K562 (cell line): ENCODE measurements at regions not wholly inside any gene's neighbourhood (a gene's known extent, or its start where the extent isn't known, plus 50 kb on each side); places are given as distances from the start of the nearest gene placed in this dataset.

Experiments used
- ATAC-seq: fragments of 200-7000 bp; cut with Tn5 transposase; 3 replicates; pipeline ENCODE4 v1.9.1; 2020; ENCODE audit warnings: moderate library complexity
- BruUV-seq: library from RNA; stranded (reverse); fragments of 400-500 nt; replicated peaks from 2 replicates; lab custom pipeline; 2021; lab: Mats Ljungman, UMichigan
- CTCF ChIA-PET: fragments of 300-600 bp; formaldehyde crosslinking; extraction: SDS; loops from one replicate; lab custom pipeline; 2021; ENCODE audit warnings: low intra/inter-chr PET ratio; lab: Yijun Ruan, JAX
- POLR2A ChIA-PET: fragments of 300-600, 350-650 bp; sonication (Branson Sonifier 250); formaldehyde crosslinking; extraction: SDS; loops from one replicate; lab custom pipeline; 2021; ENCODE audit warnings: antibody characterized with exemption, inconsistent platforms; lab: Yijun Ruan, JAX
- DNase-seq, 4 experiments: peaks; one replicate each; pipeline versions ENCODE4 v3.0.0 to v3.0.0-alpha.2; 2011 to 2018; ENCODE audit warnings: low spot score in 3 of 4, mixed read lengths in 3 of 4; ENCODE audit errors: extremely low read depth in 1 of 4
- FAIRE-seq: peaks from 2 replicates; lab custom pipeline; 2011; peaks lifted over from hg19 to GRCh38; lab: Jason Lieb, UNC
- H2AFZ ChIP-seq: 2 replicates; pipeline ENCODE4 v1.6.0; 2011; ENCODE audit warnings: low read depth, low read length, control low read depth, inconsistent platforms
- H3K27ac ChIP-seq: fragments of 200-600 bp; 3 replicates; pipeline ENCODE4 v1.8.0; 2011; ENCODE audit warnings: low read depth, mild to moderate bottlenecking, control low read depth, inconsistent platforms, low read length, moderate library complexity, mixed read lengths; ENCODE audit errors: extremely low read depth
- H3K27me3 ChIP-seq, 2 experiments: fragments of 300-600 bp in 1 of 2; 2 replicates in 1 of 2; 3 replicates in 1 of 2; pipeline versions ENCODE4 v1.6.0 to v1.8.0; 2011; ENCODE audit warnings: inconsistent platforms in 2 of 2, low read length in 2 of 2, mild to moderate bottlenecking in 1 of 2, mixed read lengths in 1 of 2, moderate library complexity in 1 of 2; ENCODE audit not compliant: control insufficient read depth in 2 of 2, insufficient read depth in 2 of 2
- H3K36me3 ChIP-seq: fragments of 300-600 bp; 3 replicates; pipeline ENCODE4 v1.8.0; 2011; ENCODE audit warnings: mild to moderate bottlenecking, low read length, inconsistent platforms; ENCODE audit not compliant: control insufficient read depth, insufficient read depth
- H3K4me1 ChIP-seq, 2 experiments: fragments of 200-600 bp in 1 of 2; replicated peaks in 1 of 2; 2 replicates in 1 of 2; 3 replicates in 1 of 2; pipeline versions ENCODE4 v1.5.1 to v1.8.0; 2011; ENCODE audit warnings: inconsistent platforms in 2 of 2, low read length in 2 of 2, mild to moderate bottlenecking in 1 of 2, mixed read lengths in 1 of 2, moderate library complexity in 1 of 2; ENCODE audit not compliant: control insufficient read depth in 2 of 2, insufficient read depth in 2 of 2
- H3K4me2 ChIP-seq: 2 replicates; pipeline ENCODE4 v1.6.1; 2011; ENCODE audit warnings: low read length, control low read depth, inconsistent platforms, mixed read lengths; ENCODE audit not compliant: insufficient read depth
- H3K4me3 ChIP-seq: fragments of 200-600 bp; sonication (generic), shearing (Covaris generic); 2 replicates; pipeline ENCODE4 v1.5.1; 2016; ENCODE audit warnings: control low read depth, inconsistent platforms
- H3K79me2 ChIP-seq: fragments of 200-600 bp; 3 replicates; pipeline ENCODE4 v1.8.0; 2011; ENCODE audit warnings: low read length, inconsistent platforms; ENCODE audit not compliant: control insufficient read depth, insufficient read depth
- H3K9ac ChIP-seq, 2 experiments: 2 replicates each; pipeline versions ENCODE4 v1.6.0 to v1.6.1; 2011; ENCODE audit warnings: low read depth in 2 of 2, low read length in 2 of 2, control low read depth in 1 of 2, inconsistent platforms in 1 of 2, mild to moderate bottlenecking in 1 of 2, mixed read lengths in 1 of 2; ENCODE audit not compliant: insufficient read depth in 1 of 2
- H3K9me1 ChIP-seq: one replicate; pipeline ENCODE4 v1.6.0; 2011; ENCODE audit warnings: inconsistent platforms, mild to moderate bottlenecking, low read length, moderate library complexity; ENCODE audit not compliant: control insufficient read depth, insufficient read depth
- H3K9me3 ChIP-seq: replicated peaks from 2 replicates; pipeline ENCODE4 v1.5.1; 2011; ENCODE audit warnings: low read depth, low read length, inconsistent platforms; ENCODE audit not compliant: control insufficient read depth, insufficient read depth
- H4K20me1 ChIP-seq: replicated peaks from 2 replicates; pipeline ENCODE4 v1.6.1; 2011; ENCODE audit warnings: low read length, inconsistent platforms, mixed read lengths; ENCODE audit not compliant: control insufficient read depth, insufficient read depth
- BCLAF1 ChIP-seq, 2 experiments: fragments of 450-650 bp in 1 of 2; IDR thresholded peaks; 2 replicates each; pipeline ENCODE4 v1.6.1; 2011 to 2017; ENCODE audit warnings: low read depth in 2 of 2, antibody characterized with exemption in 1 of 2, borderline replicate concordance in 1 of 2, low read length in 1 of 2, mild to moderate bottlenecking in 1 of 2, mixed read lengths in 1 of 2; ENCODE audit not compliant: control insufficient read depth in 1 of 2
- CC2D1A ChIP-seq: fragments of 450-650 bp; IDR thresholded peaks from 2 replicates; pipeline ENCODE4 v1.6.1; 2017; ENCODE audit warnings: mild to moderate bottlenecking
- MXI1 ChIP-seq: IDR thresholded peaks from 2 replicates; pipeline ENCODE4 v1.6.1; 2011; ENCODE audit warnings: low read depth, mild to moderate bottlenecking, improper control_type of control experiment, low read length
- NRF1 ChIP-seq, 2 experiments: fragments of 450-650 bp; IDR thresholded peaks in 1 of 2; conservative IDR thresholded peaks in 1 of 2; 2 replicates each; pipeline ENCODE4 v1.6.1; 2014; ENCODE audit warnings: mild to moderate bottlenecking in 2 of 2
- PHF8 ChIP-seq: fragments of 200-600 bp; sonication (generic); IDR thresholded peaks from 2 replicates; pipeline ENCODE4 v1.6.1; 2012; ENCODE audit warnings: mixed run types, mild to moderate bottlenecking, inconsistent platforms, low read length, moderate library complexity, borderline replicate concordance
- RAD21 ChIP-seq, 2 experiments: fragments of 250-450 bp in 1 of 2; fragments of 450-650 bp in 1 of 2; sonication (Bioruptor Pico) in 1 of 2; formaldehyde crosslinking in 1 of 2; IDR thresholded peaks in 1 of 2; conservative IDR thresholded peaks in 1 of 2; 2 replicates each; pipeline versions ENCODE4 v1.4.0 to v1.8.0; 2020 to 2022; ENCODE audit warnings: mild to moderate bottlenecking in 2 of 2, moderate library complexity in 1 of 2
- SAFB2 ChIP-seq: fragments of 200-400 bp; formaldehyde crosslinking; IDR thresholded peaks from 2 replicates; pipeline ENCODE4 v1.6.1; 2018; ENCODE audit warnings: borderline replicate concordance, low read length, low read depth, moderate library complexity; ENCODE audit not compliant: severe bottlenecking
- STAG1 ChIP-seq: sonication (generic); formaldehyde crosslinking; IDR thresholded peaks from 2 replicates; pipeline ENCODE4 v1.5.0; 2020; ENCODE audit warnings: missing genetic modification reagents, borderline replicate concordance
- SUPT5H ChIP-seq: fragments of 450-650 bp; IDR thresholded peaks from 2 replicates; pipeline ENCODE4 v1.6.1; 2016
- TAF7 ChIP-seq: fragments of 450-650 bp; IDR thresholded peaks from 2 replicates; pipeline ENCODE4 v1.6.1; 2016; ENCODE audit warnings: missing genetic modification characterization, missing compliant biosample characterization
- TAF9B ChIP-seq: fragments of 450-650 bp; IDR thresholded peaks from 2 replicates; pipeline ENCODE4 v1.6.1; 2018; ENCODE audit warnings: mild to moderate bottlenecking; ENCODE audit not compliant: partially characterized antibody
- ZHX1 ChIP-seq: fragments of 150-350 bp; conservative IDR thresholded peaks from 2 replicates; pipeline ENCODE4 v1.6.1; 2014; ENCODE audit warnings: low read length
- ZNF133 ChIP-seq: fragments of 250-450 bp; sonication (Bioruptor Pico); IDR thresholded peaks from 2 replicates; pipeline ENCODE4 v1.4.0; 2020; ENCODE audit warnings: mild to moderate bottlenecking
- ZNF384 ChIP-seq: IDR thresholded peaks from 2 replicates; pipeline ENCODE4 v1.6.1; 2012; ENCODE audit warnings: low read depth, low read length, improper control_type of control experiment
- WGBS: fragments of 100-300 bp; shearing (Covaris generic); methylation state at CpG from one replicate; pipeline ENCODE4 v1.1.6; 2016; ENCODE audit warnings: low coverage, mixed read lengths; ENCODE audit not compliant: insufficient coverage; ENCODE audit errors: missing lambda C conversion rate; 5-methylcytosine and 5-hydroxymethylcytosine counted together
- in situ Hi-C: fragments of 300-500 bp; cut with MboI; formaldehyde crosslinking; loops from 4 replicates; pipeline ENCODE4 v1.15.0; 2018; ENCODE audit warnings: inconsistent platforms, mixed read lengths
- intact Hi-C: fragments of 100-400 bp; cut with micrococcal nuclease; formaldehyde crosslinking; loops from 2 replicates; pipeline ENCODE4 v1.14.2; 2022
- TF ChIP-seq, protein P1 (sequence below): fragments of 450-650 bp; formaldehyde crosslinking; IDR thresholded peaks from 2 replicates; pipeline ENCODE4 v1.4.0; 2020; ENCODE audit warnings: mild to moderate bottlenecking, moderate library complexity

- no peak overlapping the region for H3K27ac ChIP-seq
- DNase-seq (peak; percentile 62 to 81 (median 80)), ATAC-seq (peak; percentile 64), FAIRE-seq (peak; percentile 58)
- H3K27me3 ChIP-seq, result peaks cover 0 to 43% of the 10 kb centered on the region in 2 experiments; a peak in 4 of 5 replicates
- no peak overlapping the region for H3K9ac ChIP-seq
- in situ Hi-C loops (no loop called here), intact Hi-C loops (loop anchor here (1.0 to 10.0 kb wide), 2 partner anchors 186 to 376 kb away; no protein-coding TSS in a partner anchor)
- H3K4me3 ChIP-seq, result no peak overlapping the region
- no TSS peak for BruUV-seq
- H2AFZ ChIP-seq, result peak overlapping the region; percentile 40; the same call in 1 of the 2 replicates
- no peak overlapping the region for H3K4me2 ChIP-seq
- H3K9me3 ChIP-seq, result no peaks in the 10 kb centered on the region
- no peaks in the 10 kb centered on the region for H3K79me2 ChIP-seq
- 2% methylated on average over 8 of the region's 14 CpGs for WGBS
- no peaks in the 10 kb centered on the region for H3K36me3 ChIP-seq
- peaks cover 2% of the 10 kb centered on the region for H3K9me1 ChIP-seq
- CTCF ChIA-PET, result interaction anchor here (0.8 to 2.4 kb wide), 3 partner anchors 9 to 376 kb away, joined by 3 to 29 read pairs (median 3); no protein-coding TSS in a partner anchor
- POLR2A ChIA-PET, result no interaction called here
- peaks cover 16% of the 10 kb centered on the region for H4K20me1 ChIP-seq
- H3K4me1 ChIP-seq, result peaks cover 0 to 17% of the 10 kb centered on the region in 2 experiments; a peak in 2 of 5 replicates
- TF ChIP-seq, protein P1, sequence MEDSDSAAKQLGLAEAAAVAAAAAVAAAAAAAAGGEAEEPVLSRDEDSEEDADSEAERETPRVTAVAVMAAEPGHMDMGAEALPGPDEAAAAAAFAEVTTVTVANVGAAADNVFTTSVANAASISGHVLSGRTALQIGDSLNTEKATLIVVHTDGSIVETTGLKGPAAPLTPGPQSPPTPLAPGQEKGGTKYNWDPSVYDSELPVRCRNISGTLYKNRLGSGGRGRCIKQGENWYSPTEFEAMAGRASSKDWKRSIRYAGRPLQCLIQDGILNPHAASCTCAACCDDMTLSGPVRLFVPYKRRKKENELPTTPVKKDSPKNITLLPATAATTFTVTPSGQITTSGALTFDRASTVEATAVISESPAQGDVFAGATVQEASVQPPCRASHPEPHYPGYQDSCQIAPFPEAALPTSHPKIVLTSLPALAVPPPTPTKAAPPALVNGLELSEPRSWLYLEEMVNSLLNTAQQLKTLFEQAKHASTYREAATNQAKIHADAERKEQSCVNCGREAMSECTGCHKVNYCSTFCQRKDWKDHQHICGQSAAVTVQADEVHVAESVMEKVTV, result peak; percentile 69
- TF ChIP-seq ZNF133 (CRISPR knock-in tag), result no peak
- TF ChIP-seq CC2D1A, result 0 out of 2 replicates have a peak, but pooled peaks have one; percentile 23
- TF ChIP-seq TAF9B, result no peak
- no peak for TF ChIP-seq MXI1
- peak; percentile 84 to 86 for TF ChIP-seq RAD21 (CRISPR knock-in tag; conservative IDR thresholded peaks at IDR 0.05 in 1 of 2, IDR thresholded peaks at IDR 0.05 in 1 of 2)
- no peak for TF ChIP-seq SAFB2
- TF ChIP-seq ZHX1, result no peak
- peak; percentile 78 for TF ChIP-seq ZNF384
- TF ChIP-seq BCLAF1 (IDR thresholded peaks at IDR 0.05; ENCODE audit: borderline replicate concordance in 1 of 2, control insufficient read depth in 1 of 2, low read depth in 2 of 2, low read length in 1 of 2), result no peak
- no peak for TF ChIP-seq SUPT5H
- TF ChIP-seq PHF8, result no peak
- TF ChIP-seq STAG1 (CRISPR knock-in tag), result peak; percentile 83; the same call in 1 of the 2 replicates
- no peak for TF ChIP-seq NRF1 (conservative IDR thresholded peaks at IDR 0.05 in 1 of 2, IDR thresholded peaks at IDR 0.05 in 1 of 2)
- TF ChIP-seq TAF7 (tag), result no peak
Measured at GRCh38 chr2:121071034-121071504, 213.9 kb downstream of the TFCP2L1 start.
